Large intestine (tissue), 3 donors: ENCODE measurements at regions not wholly inside any gene's neighbourhood (a gene's known extent, or its start where the extent isn't known, plus 50 kb on each side); places are given as distances from the start of the nearest gene placed in this dataset.
A peak's percentile ranks its signal among the peaks of the same experiment; 100 is the strongest.

ENCODE experiments used
- DNase-seq, 2 donors: peaks; one replicate each; pipeline versions ENCODE4 v3.0.0 to v3.0.0-alpha.2; 2013
- H3K27ac ChIP-seq: one replicate; pipeline ENCODE4 v1.5.1; 2013; ENCODE audit warnings: low read length
- H3K27me3 ChIP-seq: 2 replicates; pipeline ENCODE4 v1.6.1; 2013; ENCODE audit warnings: low read length; ENCODE audit not compliant: control insufficient read depth, insufficient read depth
- H3K36me3 ChIP-seq: 2 replicates; pipeline ENCODE4 v1.6.1; 2013; ENCODE audit warnings: low read length; ENCODE audit not compliant: control insufficient read depth, insufficient read depth
- H3K4me1 ChIP-seq: one replicate; pipeline ENCODE4 v1.6.1; 2013; ENCODE audit warnings: low read length; ENCODE audit not compliant: control insufficient read depth, insufficient read depth
- H3K4me3 ChIP-seq: one replicate; pipeline ENCODE4 v1.5.1; 2013; ENCODE audit warnings: low read length
- H3K9me3 ChIP-seq: one replicate; pipeline ENCODE4 v1.6.1; 2013; ENCODE audit warnings: mild to moderate bottlenecking, low read depth, low read length, moderate library complexity; ENCODE audit not compliant: control insufficient read depth
- WGBS: methylation state at CpG from one replicate; pipeline ENCODE4 v1.1.5; 2013; ENCODE audit warnings: low lambda C conversion rate; ENCODE audit not compliant: insufficient coverage; 5-methylcytosine and 5-hydroxymethylcytosine counted together

- Histone ChIP-seq H3K4me1 (no peaks in the 10 kb centered on the region), H3K27me3 (no peaks in the 10 kb centered on the region), H3K36me3 (no peaks in the 10 kb centered on the region), H3K9me3 (no peaks in the 10 kb centered on the region), H3K4me3 (no peak overlapping the region), H3K27ac (no peak overlapping the region)
- no peak for DNase-seq
These were observed 118.6 kb downstream of the ARRDC3 start for GRCh38 chr5:91264311-91265051.

GRCh38 chr5:91263898-91264297 is 119.2 kb downstream of the ARRDC3 start:
- Histone ChIP-seq H3K36me3 (no peaks in the 10 kb centered on the region), H3K27me3 (no peaks in the 10 kb centered on the region), H3K27ac (no peak overlapping the region), H3K4me1 (no peaks in the 10 kb centered on the region), H3K4me3 (no peak overlapping the region), H3K9me3 (no peaks in the 10 kb centered on the region)
- WGBS: 29% methylated on average over 1 of the region's 5 CpGs
- DNase-seq: no peak

GRCh38 chr5:91257301-91257700 is 125.8 kb downstream of the ARRDC3 start:
- H3K27me3 ChIP-seq: no peaks in the 10 kb centered on the region

GRCh38 chr5:91256142-91256524 is 127.0 kb downstream of the ARRDC3 start:
- H3K27me3 ChIP-seq: no peaks in the 10 kb centered on the region
- WGBS: 100% methylated on average over 3 of the region's 7 CpGs
- no peaks in the 10 kb centered on the region for H3K4me1 ChIP-seq
- no peaks in the 10 kb centered on the region for H3K9me3 ChIP-seq
- no peak overlapping the region for H3K4me3 ChIP-seq
- no peaks in the 10 kb centered on the region for H3K36me3 ChIP-seq
- no peak overlapping the region for H3K27ac ChIP-seq
- no peak for DNase-seq

More at GRCh38 chr5:91257301-91257700, 125.8 kb downstream of the ARRDC3 start:
- Histone ChIP-seq H3K4me1 (no peaks in the 10 kb centered on the region), H3K27ac (no peak overlapping the region), H3K36me3 (no peaks in the 10 kb centered on the region), H3K9me3 (no peaks in the 10 kb centered on the region), H3K4me3 (no peak overlapping the region)
- no peak for DNase-seq

- 50% methylated on average over 2 of the region's 4 CpGs for WGBS
- peak in 1 of 2 donors; percentile 34 for DNase-seq
- H3K9me3 ChIP-seq: peaks cover 3% of the 10 kb centered on the region
- no peak overlapping the region for H3K27ac ChIP-seq
- no peaks in the 10 kb centered on the region for H3K36me3 ChIP-seq
- no peaks in the 10 kb centered on the region for H3K27me3 ChIP-seq
- H3K4me1 ChIP-seq: no peaks in the 10 kb centered on the region
- no peak overlapping the region for H3K4me3 ChIP-seq
These were observed 127.5 kb downstream of the ARRDC3 start for GRCh38 chr5:91255396-91256141.

- H3K27me3 ChIP-seq: no peaks in the 10 kb centered on the region
- H3K4me3 ChIP-seq: no peak overlapping the region
- no peaks in the 10 kb centered on the region for H3K4me1 ChIP-seq
- DNase-seq: no peak
- no peak overlapping the region for H3K27ac ChIP-seq
- no peaks in the 10 kb centered on the region for H3K36me3 ChIP-seq
- no CpG with 5 or more reads among the region's 2 CpGs for WGBS
- H3K9me3 ChIP-seq: peaks cover 3% of the 10 kb centered on the region
These were observed 130.2 kb downstream of the ARRDC3 start for GRCh38 chr5:91252916-91253315.

- no peak overlapping the region for H3K4me3 ChIP-seq
- no peaks in the 10 kb centered on the region for H3K27me3 ChIP-seq
- no peaks in the 10 kb centered on the region for H3K36me3 ChIP-seq
- peaks cover 12% of the 10 kb centered on the region for H3K9me3 ChIP-seq
- DNase-seq: no peak
- H3K27ac ChIP-seq: no peak overlapping the region
- H3K4me1 ChIP-seq: no peaks in the 10 kb centered on the region
- WGBS: no CpG with 5 or more reads among the region's 1 CpG
These were observed 137.2 kb downstream of the ARRDC3 start for GRCh38 chr5:91245871-91246270.

- WGBS: 88% methylated on average over 1 of the region's 3 CpGs
- H3K4me3 ChIP-seq: no peak overlapping the region
- no peak for DNase-seq
- no peaks in the 10 kb centered on the region for H3K4me1 ChIP-seq
- no peaks in the 10 kb centered on the region for H3K27me3 ChIP-seq
- no peaks in the 10 kb centered on the region for H3K36me3 ChIP-seq
- no peak overlapping the region for H3K27ac ChIP-seq
- H3K9me3 ChIP-seq: peaks cover 9% of the 10 kb centered on the region
These were observed 138.1 kb downstream of the ARRDC3 start for GRCh38 chr5:91245074-91245452.

GRCh38 chr5:91244380-91245073 is 138.6 kb downstream of the ARRDC3 start:
- Histone ChIP-seq H3K9me3 (peaks cover 9% of the 10 kb centered on the region), H3K27ac (no peak overlapping the region), H3K27me3 (no peaks in the 10 kb centered on the region), H3K4me1 (no peaks in the 10 kb centered on the region), H3K36me3 (no peaks in the 10 kb centered on the region), H3K4me3 (no peak overlapping the region)
- WGBS: 87% methylated on average over 5 of the region's 6 CpGs
- DNase-seq: no peak

GRCh38 chr5:91243852-91244251 is 139.3 kb downstream of the ARRDC3 start:
- no peak overlapping the region for H3K27ac ChIP-seq
- no peak overlapping the region for H3K4me3 ChIP-seq
- H3K36me3 ChIP-seq: no peaks in the 10 kb centered on the region
- no peak for DNase-seq
- H3K9me3 ChIP-seq: peaks cover 9% of the 10 kb centered on the region
- no CpG with 5 or more reads among the region's 1 CpG for WGBS
- H3K4me1 ChIP-seq: no peaks in the 10 kb centered on the region
- no peaks in the 10 kb centered on the region for H3K27me3 ChIP-seq
